Epidermal melanocyte (primary cell): ENCODE measurements at regions not wholly inside any gene's neighbourhood (a gene's known extent, or its start where the extent isn't known, plus 50 kb on each side); places are given as distances from the start of the nearest gene placed in this dataset.
A peak's percentile ranks its signal among the peaks of the same experiment; 100 is the strongest.
"Not testable (repeated sequence)": the region's sequence is repeated elsewhere in the genome, so short reads cannot be mapped to it uniquely, and the experiment has no call there.

Experiments used
- DNase-seq: peaks from one replicate; pipeline ENCODE4 v3.0.0; 2011; ENCODE audit warnings: low spot score; ENCODE audit not compliant: insufficient read length

GRCh38 chr7:89618274-89618673 is 536.0 kb upstream of the STEAP1 start:
- DNase-seq, result no peak

- DNase-seq, result no peak
These were observed 532.2 kb upstream of the STEAP1 start for GRCh38 chr7:89621925-89622641.

DNA sequence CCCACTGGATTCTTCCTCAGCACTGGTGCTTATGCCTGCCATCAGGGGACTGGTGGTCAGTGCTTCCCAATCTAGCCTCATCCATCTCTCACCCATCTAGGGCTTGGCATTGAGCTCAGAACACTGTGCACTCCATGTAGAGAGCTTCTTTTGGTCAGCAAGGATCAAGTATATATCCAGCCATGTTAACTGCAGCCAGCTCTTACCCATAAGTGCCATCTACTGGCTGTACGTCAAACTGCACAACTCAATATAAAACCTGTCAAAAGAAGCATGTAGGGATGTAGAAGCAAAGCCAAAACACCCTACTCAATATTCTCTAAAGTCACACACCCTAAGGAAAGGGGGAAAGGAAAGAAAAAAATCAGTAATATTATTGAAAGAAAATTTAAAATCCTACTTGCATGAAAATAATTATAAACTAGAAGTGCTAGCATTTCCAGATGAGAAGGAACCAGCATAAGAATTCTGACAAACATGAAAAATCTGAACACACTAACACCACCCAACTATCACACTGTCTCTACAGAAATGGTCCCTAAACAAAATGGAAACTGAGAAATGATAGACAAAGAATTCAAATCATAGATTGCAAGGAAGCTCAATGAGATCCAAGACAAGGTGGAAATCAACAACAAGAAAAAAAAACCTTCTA is 531.1 kb upstream of the STEAP1 start:
- peak; percentile 43 for DNase-seq

GRCh38 chr7:89624155-89624554 is 530.1 kb upstream of the STEAP1 start:
- DNase-seq, result not testable (repeated sequence)

DNA sequence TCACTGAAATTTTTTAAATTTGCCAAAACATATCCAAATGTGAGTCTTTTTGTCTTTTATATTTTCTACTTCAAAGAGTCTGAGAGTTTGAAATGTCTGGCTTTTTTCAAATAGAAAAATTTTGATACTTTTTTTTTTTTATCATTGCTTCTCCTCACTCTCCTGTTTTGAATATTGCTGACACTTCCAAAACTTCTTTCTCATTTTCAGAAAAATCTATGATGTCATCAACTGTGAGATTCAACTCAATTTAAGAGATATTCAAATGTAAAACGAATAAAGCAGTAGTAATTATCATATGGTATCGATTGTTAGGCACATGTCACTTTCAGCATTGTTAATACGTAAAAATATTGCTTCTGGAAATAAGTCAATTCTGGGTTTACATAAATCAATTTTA is 505.8 kb upstream of the STEAP1 start:
- no peak for DNase-seq

GRCh38 chr7:89655946-89656345 is 498.3 kb upstream of the STEAP1 start:
- no peak for DNase-seq

DNA sequence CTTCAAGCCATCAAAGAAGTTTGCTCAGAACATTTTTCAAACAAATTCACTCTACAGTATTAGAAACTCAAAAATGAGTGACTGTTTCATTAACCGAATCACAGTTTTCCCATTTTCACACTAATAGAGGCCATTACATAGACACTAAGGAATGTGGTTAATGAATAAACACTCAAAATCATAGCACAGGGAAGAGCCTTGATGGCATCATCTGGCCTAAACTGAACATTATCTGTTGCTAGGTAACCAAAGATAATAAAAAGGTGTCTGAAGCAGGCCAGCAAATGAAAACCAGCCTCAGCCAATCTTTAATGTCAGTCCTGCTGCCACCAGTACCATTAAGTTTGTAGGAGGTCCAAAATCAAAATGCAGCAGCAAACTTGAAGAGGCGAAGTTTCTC is 492.4 kb upstream of the STEAP1 start:
- DNase-seq, result no peak

GRCh38 chr7:89666136-89666835 is 488.0 kb upstream of the STEAP1 start:
- no peak for DNase-seq

DNA sequence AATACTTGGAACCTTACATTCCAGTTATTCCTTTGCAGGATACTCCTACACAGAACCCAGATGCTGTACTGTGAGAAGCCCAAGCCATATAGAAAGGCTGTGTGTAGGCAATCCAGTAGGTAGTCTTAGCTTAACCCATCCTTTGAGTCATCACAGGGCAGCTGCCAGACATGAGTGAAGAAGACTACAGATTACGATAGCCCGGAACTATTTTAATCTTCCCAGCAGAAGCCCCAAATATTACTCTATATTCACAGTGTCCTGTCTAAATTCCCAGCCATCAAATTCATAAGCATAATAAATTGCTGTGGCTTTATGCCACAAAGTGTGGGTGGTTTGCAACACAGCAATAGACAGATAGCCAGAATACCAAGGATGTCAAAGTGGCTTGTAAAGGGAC is 474.1 kb upstream of the STEAP1 start:
- no peak for DNase-seq

GRCh38 chr7:89681448-89681847 is 472.8 kb upstream of the STEAP1 start:
- DNase-seq, result no peak

GRCh38 chr7:89685287-89685686 is 469.0 kb upstream of the STEAP1 start:
- DNase-seq, result no peak

GRCh38 chr7:89687211-89687610 is 467.1 kb upstream of the STEAP1 start:
- no peak for DNase-seq

DNA sequence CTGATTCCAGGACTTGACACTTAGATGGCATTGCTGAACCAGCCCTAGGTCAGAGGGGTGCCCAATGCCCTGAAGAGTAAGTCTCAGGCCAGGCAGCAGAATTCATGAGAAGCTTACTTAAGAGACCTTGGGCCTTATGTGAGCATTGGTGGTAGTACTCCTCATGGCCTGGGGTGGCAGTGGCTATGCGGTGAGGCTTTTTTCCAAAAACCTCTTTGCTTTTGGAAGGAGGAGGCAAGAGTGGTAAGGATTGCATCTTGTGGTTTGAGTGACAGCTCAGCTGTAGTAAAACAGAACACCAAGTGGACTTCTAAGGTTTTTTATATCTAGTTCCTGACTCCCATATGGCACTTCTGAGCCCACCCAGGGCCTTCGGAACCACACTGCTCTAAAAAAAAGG is 459.0 kb upstream of the STEAP1 start:
- DNase-seq, result no peak

DNA sequence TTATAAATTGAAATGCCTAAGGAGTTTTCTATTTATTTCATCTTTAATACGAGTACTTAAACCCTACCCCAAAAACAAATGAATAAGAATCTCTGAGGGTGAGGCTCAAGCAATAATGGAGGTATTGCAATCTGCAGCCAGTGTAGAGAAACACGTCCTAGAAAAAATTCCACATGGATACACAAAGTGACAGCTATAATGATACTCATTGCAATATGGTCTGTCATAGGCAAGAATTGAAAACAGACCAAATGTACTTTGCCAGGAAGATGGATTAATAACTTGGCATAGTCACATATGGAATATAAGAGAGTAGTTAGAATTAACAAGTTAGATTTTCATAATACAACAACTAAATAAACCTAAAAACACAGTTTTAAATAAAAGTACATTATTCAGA is 440.1 kb upstream of the STEAP1 start:
- DNase-seq, result no peak

- DNase-seq, result not testable (repeated sequence)
These were observed 435.3 kb upstream of the STEAP1 start for GRCh38 chr7:89718941-89719340.

DNA sequence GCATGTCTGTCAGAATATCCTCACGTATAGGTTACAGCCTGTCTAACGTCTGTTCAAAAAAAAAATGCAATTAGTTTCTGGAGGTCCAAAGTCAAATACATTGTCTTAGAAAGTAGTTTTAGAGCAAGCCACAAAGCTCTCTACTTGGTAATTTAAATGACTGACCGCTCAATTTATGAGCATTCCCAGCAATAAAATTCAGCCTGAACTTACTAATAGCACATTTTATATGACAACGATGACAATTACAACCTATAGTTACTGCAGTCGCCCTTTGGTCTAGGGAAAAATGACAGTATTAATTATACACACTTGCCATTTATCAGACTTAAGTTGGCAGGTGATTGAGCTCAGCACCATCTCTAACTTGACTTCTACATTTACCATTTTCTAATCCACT is 425.8 kb upstream of the STEAP1 start:
- no peak for DNase-seq

DNA sequence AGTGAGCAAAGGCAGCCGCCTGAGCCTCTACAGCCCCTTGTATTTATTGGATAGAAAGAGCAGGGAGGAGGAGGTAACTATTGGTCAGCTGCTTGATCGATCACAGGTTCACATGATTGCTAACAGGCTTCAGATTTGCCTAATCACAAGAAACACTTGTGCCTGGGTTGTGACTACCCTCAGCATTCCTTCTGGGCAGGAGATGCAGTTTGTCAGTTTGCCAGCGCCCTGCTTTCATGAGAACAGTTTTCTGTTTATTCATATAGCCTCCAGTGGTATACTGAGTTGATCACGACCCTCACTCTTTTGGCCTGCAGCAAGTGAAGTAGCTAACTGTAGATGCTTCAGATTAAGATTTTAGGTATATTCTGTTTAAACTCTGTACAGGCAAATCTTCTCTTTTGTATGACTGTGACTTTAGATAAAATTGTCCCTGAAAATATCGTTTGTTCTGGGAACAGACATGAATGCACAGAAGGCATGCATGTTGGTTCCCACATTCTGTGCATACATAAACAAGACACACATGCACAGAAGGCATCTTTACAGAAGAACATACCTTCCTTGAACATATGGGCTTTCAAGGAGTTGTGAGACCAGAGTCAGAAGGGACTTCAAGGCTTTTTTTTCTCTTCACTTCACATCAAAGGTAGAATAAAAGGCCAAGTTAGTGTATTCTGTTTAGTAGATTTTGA is 422.4 kb upstream of the STEAP1 start:
- DNase-seq, result no peak

DNA sequence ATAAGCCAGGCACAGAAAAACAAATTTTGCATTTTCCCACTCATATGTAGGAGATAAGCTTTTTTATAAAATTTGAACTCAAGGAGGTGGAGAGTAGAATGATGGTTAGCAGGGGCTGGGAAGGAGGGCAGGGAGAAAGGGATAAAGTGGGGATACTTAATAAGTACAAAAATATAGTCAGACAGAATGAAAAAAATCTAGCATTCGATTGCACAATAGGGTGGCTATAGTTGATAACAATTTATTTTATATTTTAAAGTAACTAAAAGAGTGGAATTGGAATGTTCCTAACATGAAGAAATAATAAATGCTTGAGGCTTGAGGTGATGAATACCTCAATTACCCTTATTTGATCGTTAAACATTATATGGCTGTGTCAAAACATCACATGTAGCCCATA is 415.7 kb upstream of the STEAP1 start:
- no peak for DNase-seq

DNA sequence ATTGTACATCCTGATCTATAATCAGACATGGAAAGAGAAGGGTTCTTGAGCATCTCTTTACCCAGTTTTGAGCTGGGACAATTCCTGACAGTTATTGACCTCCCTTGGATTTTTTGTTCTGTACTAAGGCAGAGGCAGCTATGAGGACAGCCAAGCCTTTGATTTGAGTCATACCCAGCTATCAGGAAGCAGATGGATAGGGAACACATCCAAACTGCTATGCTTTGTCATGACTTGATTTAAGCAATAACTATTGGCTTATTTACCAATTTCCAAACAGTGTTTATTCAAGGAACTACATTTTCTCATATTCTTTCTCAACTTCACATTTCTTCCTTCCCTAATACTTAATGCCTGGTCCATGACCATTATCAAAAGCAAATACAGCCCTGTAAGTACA is 396.4 kb upstream of the STEAP1 start:
- DNase-seq, result peak; percentile 32

DNA sequence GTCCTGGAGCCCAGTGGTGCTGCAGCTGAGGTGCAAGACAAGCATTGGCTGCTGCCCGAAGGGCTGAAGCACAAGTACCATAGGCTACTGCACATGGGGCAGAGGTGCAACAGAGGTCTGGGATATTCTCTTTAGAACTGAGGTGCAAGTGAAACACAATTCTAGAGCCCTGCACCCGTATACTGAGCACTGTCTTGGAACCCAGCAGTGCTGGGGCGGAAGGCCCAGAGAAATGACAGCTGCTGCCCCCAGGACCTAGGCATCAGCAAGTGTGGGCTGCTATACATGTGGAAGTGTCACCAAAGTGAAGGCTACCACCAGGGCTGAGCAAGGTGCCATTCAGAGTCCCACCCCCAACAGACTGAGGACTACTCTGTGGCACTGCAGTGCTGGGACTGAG is 393.6 kb upstream of the STEAP1 start:
- no peak for DNase-seq

DNA sequence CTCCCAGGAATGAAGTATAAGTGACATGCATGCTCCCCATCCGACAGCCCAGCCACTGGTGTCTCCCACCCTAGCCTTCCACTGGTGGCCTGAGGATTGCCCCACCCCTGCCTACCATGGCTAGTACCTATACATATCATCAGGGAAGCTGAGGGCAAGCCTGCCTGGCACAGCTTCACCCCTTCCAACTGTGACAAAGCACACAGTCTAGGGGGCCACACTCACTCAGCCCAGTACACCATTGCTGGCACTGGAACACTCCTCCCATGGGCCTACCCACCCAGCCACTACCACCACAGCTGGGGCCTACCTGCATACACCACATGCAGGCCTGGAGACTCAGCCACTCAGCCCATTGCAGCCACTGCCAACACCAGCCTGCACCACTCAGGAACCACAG is 393.1 kb upstream of the STEAP1 start:
- no peak for DNase-seq

DNA sequence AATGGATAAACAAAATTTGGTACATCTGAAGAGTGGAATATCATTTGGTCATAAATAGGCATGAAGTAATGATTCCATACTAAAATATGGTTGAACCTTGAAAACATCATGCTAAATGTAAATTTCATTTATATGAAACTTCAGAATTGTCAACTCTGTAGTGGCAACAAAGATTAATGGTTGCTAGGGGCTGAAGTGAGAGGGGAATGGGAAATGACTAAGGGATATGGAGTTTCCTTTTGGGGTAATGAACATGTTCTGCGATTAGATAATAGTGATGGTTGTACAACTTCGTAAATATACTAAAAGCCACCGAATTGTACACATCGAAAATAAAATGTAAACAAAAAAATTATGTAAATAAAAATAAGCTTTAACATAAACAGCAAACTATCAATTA is 384.1 kb upstream of the STEAP1 start:
- DNase-seq, result no peak
